ENCODE measurements at regions not wholly inside any gene's neighbourhood (a gene's known extent, or its start where the extent isn't known, plus 50 kb on each side); places are given as distances from the start of the nearest gene placed in this dataset.
"Not testable (repeated sequence)": the region's sequence is repeated elsewhere in the genome, so short reads cannot be mapped to it uniquely, and the experiment has no call there.

DNA sequence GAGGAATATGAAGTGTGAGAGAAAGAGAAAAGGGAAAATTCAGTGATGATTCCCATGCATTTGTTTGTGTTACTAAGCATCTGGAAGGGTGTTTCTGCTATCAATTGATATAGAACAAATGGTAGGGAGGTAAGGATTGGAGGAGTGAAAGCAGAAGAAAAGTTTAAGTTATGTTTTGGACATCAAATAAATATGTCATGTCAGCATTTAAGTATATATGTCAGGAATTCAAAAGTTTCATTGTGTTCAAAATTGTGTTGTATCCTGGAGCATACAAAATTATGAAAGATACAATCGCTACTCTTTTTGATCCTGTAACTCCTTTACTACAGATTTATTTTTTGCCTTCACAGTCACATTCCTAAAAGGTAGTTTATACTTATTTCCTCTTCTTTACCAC is 885.8 kb downstream of the KCNA4 start:
- no peak for DNase-seq

DNA sequence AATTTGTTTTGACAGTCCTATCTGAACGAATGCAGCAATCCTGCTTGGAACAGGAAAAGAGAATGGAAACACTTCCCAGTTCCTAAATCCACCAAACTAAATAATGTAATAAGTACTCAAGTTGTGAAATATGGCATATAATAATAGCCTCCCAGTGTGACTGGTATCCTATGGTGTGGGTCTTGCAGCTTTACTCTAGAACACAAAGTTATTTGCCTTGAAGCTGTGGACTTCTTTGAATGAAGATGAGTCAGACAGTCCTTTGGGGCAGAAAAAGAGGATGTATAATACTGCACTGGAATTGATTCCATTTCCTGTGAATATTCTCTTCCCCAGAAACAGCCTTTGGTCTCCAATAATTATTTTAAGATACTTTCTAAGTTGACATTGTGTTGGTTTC is 887.0 kb downstream of the KCNA4 start:
- DNase-seq: no peak

GRCh38 chr11:29127461-29127860 is 889.4 kb downstream of the KCNA4 start:
- no peak for DNase-seq

GRCh38 chr11:29125606-29126005 is 891.2 kb downstream of the KCNA4 start:
- DNase-seq: no peak

GRCh38 chr11:29124470-29124869 is 892.4 kb downstream of the KCNA4 start:
- no peak for DNase-seq

GRCh38 chr11:29119707-29120618 is 896.9 kb downstream of the KCNA4 start:
- DNase-seq: no peak

DNA sequence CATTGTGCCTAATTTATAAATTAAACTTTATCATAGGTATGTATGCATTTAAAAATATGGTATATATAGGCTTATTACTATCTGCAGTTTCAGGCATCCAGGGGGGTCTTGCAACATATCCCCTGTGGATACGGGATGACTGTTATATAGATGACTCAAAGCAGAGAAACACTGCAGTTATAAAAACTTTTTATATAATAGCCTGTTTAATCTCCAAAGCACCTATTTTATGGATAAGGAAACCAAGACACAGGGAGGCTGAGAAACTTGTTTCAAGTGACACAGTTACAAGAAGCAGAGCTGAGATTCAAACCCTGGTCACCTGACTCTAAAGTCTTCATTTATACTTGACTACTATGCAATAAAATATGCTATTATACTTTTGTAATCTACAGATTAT is 897.7 kb downstream of the KCNA4 start:
- DNase-seq: no peak

- no peak for DNase-seq
These were observed 915.9 kb downstream of the KCNA4 start for GRCh38 chr11:29100967-29101366.

DNA sequence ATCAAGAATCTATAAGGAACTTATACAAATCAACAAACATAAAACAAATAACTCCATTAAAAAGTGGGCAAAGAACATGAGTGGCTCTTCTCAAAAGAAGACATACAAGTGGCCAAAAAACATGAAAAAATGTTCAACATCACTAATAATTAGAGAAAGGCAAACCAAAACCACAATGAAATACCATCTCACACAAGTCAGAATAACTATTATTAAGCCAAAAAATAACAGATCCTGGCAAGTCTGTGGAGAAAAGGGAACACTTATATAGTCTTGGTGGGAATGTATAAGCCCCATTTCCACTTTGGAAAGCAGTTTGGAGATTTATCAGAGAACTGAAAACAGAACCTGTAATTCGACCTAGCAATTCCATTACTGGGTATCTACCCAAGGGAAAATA is 921.0 kb downstream of the KCNA4 start:
- no peak for DNase-seq

DNA sequence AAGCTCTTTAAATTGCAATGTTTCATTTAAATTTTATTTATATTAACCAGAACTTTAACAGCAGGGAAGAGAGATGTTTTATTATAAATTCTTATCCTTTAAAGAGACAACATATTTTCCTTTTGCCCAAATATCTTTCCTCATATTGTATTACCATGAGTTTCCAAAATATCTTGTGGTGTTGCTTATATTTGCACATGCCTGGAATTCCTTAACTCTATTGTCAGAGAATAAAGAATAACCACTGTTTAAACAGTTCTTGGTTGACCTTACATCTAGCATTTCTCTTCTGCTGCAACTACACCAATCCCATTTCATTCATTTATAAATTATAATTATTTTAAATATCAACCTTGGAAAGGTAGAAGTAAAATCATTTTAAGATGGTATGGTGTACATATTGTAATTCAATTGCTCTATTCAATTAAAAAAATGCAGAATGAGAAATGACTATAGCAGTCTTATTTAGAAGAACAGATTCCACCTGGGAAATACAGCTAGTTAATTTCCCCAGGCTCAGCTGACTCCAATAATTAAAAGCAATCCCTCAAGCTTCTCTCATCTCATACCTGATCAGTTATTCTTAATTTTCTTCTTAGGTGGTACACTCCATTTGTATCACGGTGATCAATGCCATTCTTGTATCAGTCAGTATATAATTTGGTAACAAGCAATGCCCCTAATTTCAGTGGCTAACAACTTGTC is 923.3 kb downstream of the KCNA4 start:
- DNase-seq: no peak

- no peak for DNase-seq
These were observed 929.5 kb downstream of the KCNA4 start for GRCh38 chr11:29087200-29087812.

DNA sequence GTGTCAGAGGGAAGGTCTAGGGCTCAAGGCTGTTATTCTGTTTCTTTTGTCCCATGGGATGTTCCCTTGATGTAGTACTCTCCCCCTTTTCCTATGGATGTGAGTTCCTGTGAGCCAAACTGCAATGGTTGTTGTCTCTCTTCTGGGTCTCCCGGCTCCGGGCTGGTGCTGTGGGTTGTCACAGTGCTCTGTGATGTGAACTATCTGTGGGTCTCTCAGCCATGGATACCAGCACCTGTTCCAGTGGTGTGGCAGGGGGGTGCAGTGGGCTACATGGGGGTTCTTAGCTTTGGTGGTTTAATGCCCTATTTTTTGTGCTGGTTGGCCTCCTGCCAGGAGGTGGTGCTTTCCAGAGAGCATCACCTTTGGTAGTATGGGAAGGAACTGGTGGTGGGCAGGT is 941.1 kb downstream of the KCNA4 start:
- DNase-seq: no peak

DNA sequence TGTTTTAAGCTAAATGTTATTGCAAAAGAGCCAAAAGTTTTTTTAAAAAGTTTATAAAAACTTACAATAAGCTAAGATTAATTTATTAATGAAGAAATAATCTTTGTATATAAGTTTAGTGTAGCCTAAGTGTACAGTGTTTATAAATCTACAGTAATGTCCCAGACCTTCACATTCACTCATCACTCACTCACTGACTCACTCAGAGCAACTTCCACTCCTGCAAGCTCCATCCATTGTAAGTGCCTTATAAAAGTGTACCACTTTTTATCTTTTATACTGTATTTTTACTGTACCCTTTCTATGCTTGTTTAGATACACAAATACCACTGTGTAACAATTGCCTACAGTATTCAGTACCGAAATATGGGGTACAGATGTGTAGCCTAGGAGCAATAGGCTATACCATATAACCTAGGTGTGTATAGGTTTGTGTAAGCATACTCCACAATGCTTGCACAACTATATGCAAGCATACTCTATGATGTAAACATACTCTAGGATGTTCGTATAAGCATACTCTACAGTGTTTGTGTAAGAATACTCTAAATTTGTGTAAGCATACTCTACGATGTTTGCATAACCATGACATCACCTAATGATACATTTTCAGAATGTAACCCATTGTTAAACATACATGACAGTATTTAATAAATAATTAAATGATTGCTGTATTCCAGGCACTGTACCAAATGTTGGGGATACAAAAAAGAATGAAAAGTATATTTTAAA is 953.0 kb downstream of the KCNA4 start:
- no peak for DNase-seq

DNA sequence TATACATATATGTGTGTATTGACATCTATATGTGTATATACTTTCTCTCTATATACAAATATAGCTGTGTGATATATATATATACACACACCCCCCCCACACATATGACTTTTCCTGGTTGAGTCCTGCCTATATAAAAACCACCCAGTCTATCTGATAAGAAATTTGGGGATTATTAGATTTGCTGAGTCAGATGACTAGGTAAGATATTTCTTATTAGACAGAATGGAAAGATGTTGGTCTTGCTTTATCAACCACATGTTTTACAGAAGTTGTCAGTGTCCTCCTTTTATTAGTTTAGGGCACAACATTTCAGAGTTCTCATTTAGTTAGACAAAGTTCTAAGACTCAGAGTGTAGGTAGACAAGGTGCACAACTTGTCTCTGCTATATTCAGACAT is 953.3 kb downstream of the METTL15 start:
- DNase-seq: no peak

DNA sequence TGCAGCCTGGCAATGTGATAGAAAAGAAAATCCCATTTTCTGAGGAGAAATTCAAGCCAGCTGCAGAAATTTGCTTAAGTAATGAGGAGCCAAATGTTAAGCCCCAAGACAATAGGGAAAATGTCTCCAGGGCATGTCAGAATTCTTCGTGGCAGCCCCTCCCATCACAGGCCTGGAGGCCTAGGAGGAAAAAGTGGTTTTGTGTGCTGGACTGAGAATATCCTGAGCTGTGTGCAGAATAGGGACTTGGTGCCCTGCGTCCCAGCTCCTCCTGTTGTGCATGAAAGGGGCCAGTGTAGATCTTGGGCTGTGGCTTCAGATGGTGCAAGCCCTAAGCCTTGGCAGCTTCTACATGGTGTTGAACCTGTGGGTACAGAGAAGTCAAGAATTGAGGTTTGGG is 948.3 kb downstream of the METTL15 start:
- not testable (repeated sequence) for DNase-seq

- DNase-seq: no peak
These were observed 943.7 kb downstream of the METTL15 start for GRCh38 chr11:29051935-29052334.

DNA sequence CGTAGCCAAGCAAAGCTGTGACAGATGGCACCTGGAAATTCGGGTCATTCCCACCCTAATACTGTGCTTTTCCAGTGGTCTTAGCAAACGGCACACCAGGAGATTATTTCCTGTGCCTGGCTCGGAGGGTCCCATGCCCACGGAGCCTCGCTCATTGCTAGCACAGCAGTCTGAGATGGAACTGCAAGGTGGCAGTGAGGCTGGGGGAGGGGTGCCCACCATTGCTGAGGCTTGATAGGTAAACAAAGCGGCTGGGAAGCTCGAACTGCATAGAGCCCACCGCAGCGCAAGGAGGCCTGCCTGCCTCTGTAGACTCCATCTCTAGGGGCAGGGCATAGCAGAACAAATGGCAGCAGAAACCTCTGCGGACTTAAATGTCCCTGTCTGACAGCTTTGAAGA is 942.8 kb downstream of the METTL15 start:
- DNase-seq: not testable (repeated sequence)

- DNase-seq: no peak
These were observed 932.3 kb downstream of the METTL15 start for GRCh38 chr11:29040489-29040888.

GRCh38 chr11:29032384-29033149 is 924.4 kb downstream of the METTL15 start:
- no peak for DNase-seq

DNA sequence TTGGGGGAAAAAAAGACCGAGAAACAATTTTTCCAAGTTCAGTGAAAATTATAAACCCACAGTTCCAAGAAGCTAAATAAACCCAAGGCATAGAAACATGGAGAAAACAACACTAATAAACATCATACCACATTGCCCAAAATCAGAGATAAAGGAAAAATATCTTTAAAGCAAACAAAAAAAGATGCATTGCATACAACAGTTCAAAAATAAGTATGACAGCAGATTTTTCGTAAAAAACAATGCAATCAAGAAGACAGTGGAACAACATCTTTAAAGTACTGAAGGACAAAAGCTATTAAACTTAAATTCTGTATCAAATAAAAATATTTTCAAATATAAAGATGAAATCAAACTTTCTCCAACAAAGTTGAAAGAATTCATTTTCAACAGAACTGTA is 921.3 kb downstream of the METTL15 start:
- DNase-seq: no peak

DNA sequence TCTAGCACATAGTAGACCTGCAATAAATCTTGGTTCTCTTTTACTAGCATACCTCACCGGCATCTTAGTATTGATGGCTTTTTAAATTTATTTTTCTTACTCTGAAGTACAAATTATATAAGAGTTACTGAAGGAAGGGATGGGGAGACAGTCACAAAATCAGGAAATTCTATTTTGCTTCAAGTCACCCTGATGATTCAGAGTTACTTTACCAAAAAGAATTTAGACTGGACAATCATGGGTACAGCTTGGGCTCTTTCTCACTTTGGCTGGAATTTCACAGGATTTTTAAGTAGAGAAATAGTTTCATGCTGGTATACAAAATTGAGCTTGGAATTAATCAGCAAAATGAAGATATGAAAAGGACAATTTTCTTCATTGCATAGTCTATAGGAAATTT is 919.2 kb downstream of the METTL15 start:
- DNase-seq: no peak

DNA sequence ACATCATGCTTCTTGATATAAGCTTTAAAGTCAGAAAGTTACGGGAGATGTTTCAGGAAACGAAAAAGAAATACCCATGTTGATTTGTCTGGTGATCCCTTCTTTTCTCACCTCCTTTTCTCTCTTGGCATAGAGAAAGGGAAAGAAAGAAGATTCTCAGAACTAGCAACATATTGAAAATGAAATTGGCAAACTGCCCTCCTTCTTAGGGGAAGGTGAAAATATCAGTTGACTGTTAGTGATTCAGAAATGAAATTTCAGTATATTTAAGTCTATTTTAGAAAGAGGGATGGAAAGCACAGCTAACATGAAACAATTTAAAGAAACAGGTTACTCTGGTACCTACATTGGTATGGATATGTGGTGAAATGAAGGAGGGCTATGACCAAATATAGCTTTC is 918.1 kb downstream of the METTL15 start:
- no peak for DNase-seq
